ENCODE measurements at regions not wholly inside any gene's neighbourhood (a gene's known extent, or its start where the extent isn't known, plus 50 kb on each side); places are given as distances from the start of the nearest gene placed in this dataset.

DNA sequence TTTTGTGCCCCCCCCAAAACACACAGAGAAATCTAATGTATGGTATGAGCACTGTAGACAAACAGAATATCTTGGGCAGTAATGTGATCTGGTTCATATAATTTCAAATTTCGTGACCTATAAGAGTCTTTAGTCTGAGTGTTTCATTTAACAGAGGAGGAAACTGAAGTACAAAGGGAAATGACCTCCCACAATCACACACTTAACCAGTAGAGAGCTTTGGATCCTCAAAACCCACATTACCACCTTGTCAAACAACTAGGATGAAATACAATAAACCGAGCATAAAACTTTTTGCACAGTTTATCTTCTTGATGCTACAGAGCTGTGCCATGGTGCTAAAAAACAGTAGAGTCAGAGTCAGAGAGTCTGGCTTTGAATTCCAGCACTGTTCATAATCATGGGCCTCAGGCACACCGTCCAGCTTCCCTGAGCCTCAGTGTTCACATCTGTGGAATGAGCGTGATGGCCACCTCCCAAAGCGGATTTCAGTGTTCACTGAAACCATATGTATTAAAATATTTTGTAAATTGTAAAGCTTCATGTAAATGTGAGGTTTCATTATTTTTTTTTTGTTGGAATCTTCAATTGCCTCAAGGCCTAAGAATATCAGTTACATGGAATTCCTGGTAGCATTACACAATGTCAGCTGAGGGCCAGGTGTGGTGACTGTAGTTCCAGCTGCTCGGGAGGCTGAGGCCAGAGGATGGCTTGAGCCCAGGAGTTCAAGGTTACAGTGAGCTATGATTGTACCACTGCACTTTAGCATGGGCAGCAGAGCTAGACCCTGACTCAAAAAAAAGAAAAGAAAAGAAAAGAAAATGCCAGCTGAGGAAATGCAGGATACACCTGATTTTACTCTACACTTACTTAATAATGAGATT, 126.4 kb upstream of the FRY start (continued):
- no peak for TF ChIP-seq FOS (IDR thresholded peaks at IDR 0.05; ENCODE audit: low read depth, low read length)

DNA sequence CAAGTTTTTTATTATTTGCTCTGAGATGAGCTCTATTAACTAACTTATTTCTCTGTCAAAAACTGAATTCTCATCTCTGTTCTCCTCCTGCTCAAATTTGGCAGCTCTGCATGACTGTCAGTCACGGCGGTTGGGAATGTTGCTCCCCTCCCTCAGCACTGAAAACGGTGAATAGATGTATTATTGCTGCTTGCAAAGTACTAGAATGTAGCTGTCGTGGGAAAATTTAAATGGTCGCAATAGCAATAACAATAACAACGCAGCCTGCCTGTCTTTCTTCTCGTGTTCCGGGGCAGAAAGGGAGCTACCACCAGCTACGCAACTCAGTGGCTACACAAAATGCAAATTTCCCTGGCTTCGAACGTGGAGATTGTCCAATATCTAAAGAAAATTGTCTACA, 125.6 kb upstream of the FRY start:
- dilution Hi-C loops (cut with HindIII; ENCODE audit: low sequenced_read_pairs, unreplicated experiment): no loop called here
- Histone ChIP-seq H4K5ac (ENCODE audit: low read depth, low read length) (no peak overlapping the region), H2BK120ac (ENCODE audit: low read depth, low read length) (no peak overlapping the region), H3K4me3 (ENCODE audit: insufficient read depth, low read depth, low read length) (no peak overlapping the region), H2AFZ (replicated peaks; ENCODE audit: low read length, poor library complexity) (no peak overlapping the region), H2BK20ac (ENCODE audit: low read depth, low read length) (no peak overlapping the region), H4K8ac (ENCODE audit: low read depth in 2 of 2, low read length in 2 of 2) (no peak overlapping the region), H3K9ac (ENCODE audit: low read depth, low read length) (no peak overlapping the region), H3K27ac (ENCODE audit: insufficient read depth, low read length) (no peak overlapping the region), H3K27me3 (ENCODE audit: control insufficient read depth, insufficient read depth, low read length) (peaks cover 10% of the 10 kb centered on the region), H3K4me2 (ENCODE audit: low read depth, low read length) (no peak overlapping the region), H2AK9ac (replicated peaks; ENCODE audit: low read depth, low read length, poor library complexity) (no peak overlapping the region), H2BK15ac (ENCODE audit: low read depth, low read length) (no peak overlapping the region), H3K56ac (ENCODE audit: extremely low read depth, insufficient read depth, low read length) (no peak overlapping the region), H4K20me1 (ENCODE audit: insufficient read depth, low read length) (no peaks in the 10 kb centered on the region), H4K91ac (ENCODE audit: insufficient read depth, low read depth, low read length) (no peak overlapping the region), H3K9me3 (ENCODE audit: control insufficient read depth, insufficient read depth, low read length) (peaks cover 2% of the 10 kb centered on the region; the same call in 1 of the 2 replicates), H3K4me1 (ENCODE audit: control insufficient read depth, insufficient read depth, low read length) (no peaks in the 10 kb centered on the region), H3K9me1 (ENCODE audit: insufficient read depth, low read length) (no peaks in the 10 kb centered on the region), H3K18ac (ENCODE audit: low read depth, low read length) (no peak overlapping the region), H2BK5ac (ENCODE audit: low read depth, low read length, poor library complexity, severe bottlenecking) (no peak overlapping the region), H3K4ac (ENCODE audit: low read depth, low read length) (no peak overlapping the region), H3K36me3 (ENCODE audit: control insufficient read depth, insufficient read depth, low read length) (no peaks in the 10 kb centered on the region), H3K79me1 (ENCODE audit: low read depth in 1 of 2, low read length in 2 of 2) (no peaks in the 10 kb centered on the region), H3K23ac (ENCODE audit: low read depth, low read length) (no peak overlapping the region), H3K14ac (replicated peaks; ENCODE audit: low read depth, low read length) (no peak overlapping the region), H2AK5ac (ENCODE audit: low read depth, low read length) (no peak overlapping the region)
- DNase-seq: no peak
- in situ Hi-C loops (cut with MboI; ENCODE audit: low sequenced_read_pairs): no loop called here
- no peak for TF ChIP-seq USF2 (IDR thresholded peaks at IDR 0.05; ENCODE audit: low read depth, low read length)
- TF ChIP-seq FOS (IDR thresholded peaks at IDR 0.05; ENCODE audit: low read depth, low read length): no peak
- TF ChIP-seq RCOR1 (IDR thresholded peaks at IDR 0.05; ENCODE audit: insufficient replicate concordance, low read length): no peak
- TF ChIP-seq BHLHE40 (IDR thresholded peaks at IDR 0.05; ENCODE audit: low read depth, low read length): no peak
- no peak for TF ChIP-seq MXI1 (IDR thresholded peaks at IDR 0.05; ENCODE audit: borderline replicate concordance, low read depth, low read length)
- TF ChIP-seq MAZ (IDR thresholded peaks at IDR 0.05; ENCODE audit: borderline replicate concordance, low read depth, low read length): no peak
- TF ChIP-seq MAFK (IDR thresholded peaks at IDR 0.05; ENCODE audit: low read depth, low read length): no peak
- TF ChIP-seq, protein P1, sequence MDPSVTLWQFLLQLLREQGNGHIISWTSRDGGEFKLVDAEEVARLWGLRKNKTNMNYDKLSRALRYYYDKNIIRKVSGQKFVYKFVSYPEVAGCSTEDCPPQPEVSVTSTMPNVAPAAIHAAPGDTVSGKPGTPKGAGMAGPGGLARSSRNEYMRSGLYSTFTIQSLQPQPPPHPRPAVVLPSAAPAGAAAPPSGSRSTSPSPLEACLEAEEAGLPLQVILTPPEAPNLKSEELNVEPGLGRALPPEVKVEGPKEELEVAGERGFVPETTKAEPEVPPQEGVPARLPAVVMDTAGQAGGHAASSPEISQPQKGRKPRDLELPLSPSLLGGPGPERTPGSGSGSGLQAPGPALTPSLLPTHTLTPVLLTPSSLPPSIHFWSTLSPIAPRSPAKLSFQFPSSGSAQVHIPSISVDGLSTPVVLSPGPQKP (IDR thresholded peaks at IDR 0.05; ENCODE audit: borderline replicate concordance, low read depth, low read length): no peak
- TF ChIP-seq RAD21 (IDR thresholded peaks at IDR 0.05; ENCODE audit: low read length): no peak
- no peak for TF ChIP-seq SMC3 (IDR thresholded peaks at IDR 0.05; ENCODE audit: low read depth, low read length)
- TF ChIP-seq POLR2A (IDR thresholded peaks at IDR 0.05; ENCODE audit: low read depth, low read length): no peak
- ChIA-PET POLR2A (ENCODE audit: unreplicated experiment) (interaction anchor here (0.6 kb wide), 1 partner anchor 680 kb away, joined by 3 read pairs; the partner anchor contains the start of gene PDS5B), CTCF (interaction anchor here (0.6 kb wide), 1 partner anchor 763 kb away, joined by 5 read pairs; no protein-coding TSS in a partner anchor)
- no TSS peak for BruUV-seq (replicated peaks)
- intact Hi-C loops (cut with micrococcal nuclease): no loop called here
- no CpG with 5 or more reads among the region's 11 CpGs for WGBS, 2 experiments (ENCODE audit: extremely low coverage in 2 of 2, insufficient read length in 1 of 2)
- no peak for ATAC-seq (ENCODE audit: low read depth)
